ENCODE measurements at regions not wholly inside any gene's neighbourhood (a gene's known extent, or its start where the extent isn't known, plus 50 kb on each side); places are given as distances from the start of the nearest gene placed in this dataset.

- TF ChIP-seq FOXK2 (IDR thresholded peaks at IDR 0.05) (no peak), POLR2A (IDR thresholded peaks at IDR 0.05; ENCODE audit: insufficient read depth in 1 of 2, low read depth in 2 of 2, low read length in 2 of 2) (no peak), EP300 (IDR thresholded peaks at IDR 0.05; ENCODE audit: low read depth in 2 of 2, low read length in 2 of 2) (no peak), EP300 (CRISPR knock-in tag; IDR thresholded peaks at IDR 0.05; ENCODE audit: borderline replicate concordance) (no peak), NFE2L1 (CRISPR knock-in tag; IDR thresholded peaks at IDR 0.05; ENCODE audit: borderline replicate concordance) (no peak), MTERF4 (CRISPR knock-in tag; IDR thresholded peaks at IDR 0.05) (no peak), CSRNP2 (CRISPR knock-in tag; conservative IDR thresholded peaks at IDR 0.05; ENCODE audit: low read depth) (no peak), ZNF407 (CRISPR knock-in tag; IDR thresholded peaks at IDR 0.05; ENCODE audit: not compliant biosample characterization) (no peak), RXRB (CRISPR knock-in tag; IDR thresholded peaks at IDR 0.05; ENCODE audit: borderline replicate concordance) (no peak), EZH2 (conservative IDR thresholded peaks at IDR 0.05; ENCODE audit: low read depth, low read length) (no peak), CBX1 (IDR thresholded peaks at IDR 0.05; ENCODE audit: low read depth) (no peak), ZBTB8A (CRISPR knock-in tag; IDR thresholded peaks at IDR 0.05; ENCODE audit: borderline replicate concordance, low read depth) (no peak), FOXP1 (IDR thresholded peaks at IDR 0.05) (no peak), FOXP1 (CRISPR knock-in tag; IDR thresholded peaks at IDR 0.05) (no peak)
Observed at GRCh38 chr6:51013376-51013775, 194.7 kb downstream of the TFAP2B start.
